Activated CD4-positive, alpha-beta memory T cell treated with anti-CD3 and anti-CD28 coated beads for 36 hours (primary cell): ENCODE measurements at regions not wholly inside any gene's neighbourhood (a gene's known extent, or its start where the extent isn't known, plus 50 kb on each side); places are given as distances from the start of the nearest gene placed in this dataset.

Experiments used
- CTCF ChIA-PET: fragments of 350-600 bp; sonication (Branson Sonifier 250); formaldehyde crosslinking; loops from one replicate; lab custom pipeline; 2021; ENCODE audit warnings: antibody characterized with exemption, inconsistent platforms; lab: Charles Lee
- POLR2A ChIA-PET: fragments of 350-600 bp; sonication (Branson Sonifier 250); formaldehyde crosslinking; loops from one replicate; lab custom pipeline; 2021; ENCODE audit warnings: antibody characterized with exemption; lab: Charles Lee
- DNase-seq: peaks from one replicate; pipeline ENCODE4 v3.0.0-alpha.2; 2020
- H3K27ac Mint-ChIP-seq: one replicate; pipeline ENCODE4 v1.8.0; 2021; ENCODE audit warnings: mixed read lengths
- H3K27me3 Mint-ChIP-seq: one replicate; pipeline ENCODE4 v1.8.0; 2021; ENCODE audit warnings: mixed read lengths
- H3K36me3 Mint-ChIP-seq: one replicate; pipeline ENCODE4 v1.8.0; 2021; ENCODE audit warnings: mixed read lengths
- H3K4me1 Mint-ChIP-seq: one replicate; pipeline ENCODE4 v1.8.0; 2021; ENCODE audit warnings: low read depth, mixed read lengths
- H3K4me3 Mint-ChIP-seq: one replicate; pipeline ENCODE4 v1.8.0; 2021; ENCODE audit warnings: mild to moderate bottlenecking, mixed read lengths
- H3K9me3 Mint-ChIP-seq: one replicate; pipeline ENCODE4 v1.8.0; 2021; ENCODE audit warnings: mixed read lengths
- intact Hi-C: fragments of 100-400 bp; cut with micrococcal nuclease; formaldehyde crosslinking; loops from one replicate; pipeline ENCODE4 v1.15.1; 2023

DNA sequence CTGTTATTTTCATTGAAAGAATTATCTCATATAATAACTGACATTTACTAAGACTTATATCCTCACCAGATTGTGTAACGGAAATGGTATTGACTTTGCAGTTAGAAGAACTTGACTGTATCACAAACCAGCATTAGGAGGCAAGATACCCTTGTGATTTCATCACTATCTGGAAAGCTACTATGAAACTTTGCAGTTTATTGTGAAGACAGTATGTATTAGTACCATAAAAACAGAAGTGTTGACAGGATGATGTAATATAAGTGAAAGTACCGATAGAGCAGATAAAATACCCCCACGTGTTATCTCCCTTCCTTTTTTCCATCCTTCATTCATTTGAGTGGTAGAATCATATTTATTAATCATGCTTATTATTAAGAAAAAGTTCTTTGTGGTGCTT, 365.7 kb upstream of the KLHL1 start:
- no peaks in the 10 kb centered on the region for H3K36me3 Mint-ChIP-seq
- H3K4me3 Mint-ChIP-seq = no peak overlapping the region
- intact Hi-C loops = no loop called here
- peaks cover 8% of the 10 kb centered on the region for H3K9me3 Mint-ChIP-seq
- no peaks in the 10 kb centered on the region for H3K4me1 Mint-ChIP-seq
- ChIA-PET POLR2A (no interaction called here), CTCF (no interaction called here)
- no peak for DNase-seq
- H3K27ac Mint-ChIP-seq = no peak overlapping the region
- H3K27me3 Mint-ChIP-seq = no peaks in the 10 kb centered on the region

GRCh38 chr13:70469077-70469476, 360.8 kb upstream of the KLHL1 start:
- DNase-seq = no peak
- intact Hi-C loops = no loop called here
- ChIA-PET POLR2A (no interaction called here), CTCF (no interaction called here)
- H3K27ac Mint-ChIP-seq = no peak overlapping the region
- no peaks in the 10 kb centered on the region for H3K27me3 Mint-ChIP-seq
- H3K9me3 Mint-ChIP-seq = peaks cover 8% of the 10 kb centered on the region
- no peaks in the 10 kb centered on the region for H3K4me1 Mint-ChIP-seq
- H3K36me3 Mint-ChIP-seq = no peaks in the 10 kb centered on the region
- H3K4me3 Mint-ChIP-seq = no peak overlapping the region

- CTCF ChIA-PET = no interaction called here
- POLR2A ChIA-PET = no interaction called here
- H3K27ac Mint-ChIP-seq = no peak overlapping the region
- H3K36me3 Mint-ChIP-seq = no peaks in the 10 kb centered on the region
- DNase-seq = no peak
- H3K4me1 Mint-ChIP-seq = no peaks in the 10 kb centered on the region
- H3K9me3 Mint-ChIP-seq = peaks cover 22% of the 10 kb centered on the region
- no peak overlapping the region for H3K4me3 Mint-ChIP-seq
- H3K27me3 Mint-ChIP-seq = no peaks in the 10 kb centered on the region
- intact Hi-C loops = no loop called here
These were observed 349.2 kb upstream of the KLHL1 start for GRCh38 chr13:70457474-70457873.

DNA sequence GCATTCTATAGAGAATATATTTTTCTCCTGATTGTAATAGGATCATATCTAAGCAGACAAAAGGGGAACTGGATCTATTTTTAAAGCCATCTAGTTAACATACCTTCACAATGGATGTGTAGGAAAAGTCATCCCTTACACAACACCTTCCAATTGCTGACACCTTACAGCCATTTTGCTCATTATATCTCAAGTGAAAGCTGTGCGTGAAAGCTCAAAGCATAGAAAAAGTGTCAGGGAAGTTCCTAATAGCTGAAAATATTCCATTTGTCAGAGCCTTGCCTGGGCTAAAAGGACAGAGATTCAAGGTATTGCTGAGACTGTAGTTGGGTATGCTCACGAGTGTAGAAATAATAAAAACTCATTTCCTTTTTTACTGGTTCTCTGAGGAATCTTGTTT, 340.6 kb upstream of the KLHL1 start:
- no peak for DNase-seq
- peaks cover 5% of the 10 kb centered on the region for H3K9me3 Mint-ChIP-seq
- no peaks in the 10 kb centered on the region for H3K27me3 Mint-ChIP-seq
- CTCF ChIA-PET = no interaction called here
- POLR2A ChIA-PET = no interaction called here
- no peak overlapping the region for H3K27ac Mint-ChIP-seq
- intact Hi-C loops = no loop called here
- H3K36me3 Mint-ChIP-seq = no peaks in the 10 kb centered on the region
- no peak overlapping the region for H3K4me3 Mint-ChIP-seq
- no peaks in the 10 kb centered on the region for H3K4me1 Mint-ChIP-seq

DNA sequence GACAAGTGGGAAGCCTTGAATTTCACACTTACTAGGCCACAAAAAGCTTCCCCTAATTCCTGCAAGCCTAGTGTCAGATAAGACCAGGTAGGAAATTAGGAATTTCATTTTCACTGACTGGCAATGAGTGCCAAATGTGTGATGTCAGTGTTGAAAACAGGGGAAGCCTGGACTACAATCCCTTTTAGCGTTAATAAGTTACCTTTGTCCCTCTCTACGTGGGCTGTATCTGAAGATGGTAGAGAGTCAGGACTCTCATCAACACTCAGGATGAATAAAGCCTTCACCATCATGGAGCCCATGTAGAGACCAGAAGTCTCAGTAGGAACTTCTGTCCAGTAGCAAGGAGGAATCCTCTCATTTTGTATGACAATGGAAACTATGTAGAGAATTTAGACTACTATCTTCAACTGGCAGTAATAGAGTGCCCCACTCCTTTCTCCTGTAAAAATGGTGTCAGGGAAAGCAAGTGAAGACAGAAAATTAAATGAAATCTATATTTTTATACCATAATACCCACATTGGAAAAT, 324.1 kb upstream of the KLHL1 start:
- no peaks in the 10 kb centered on the region for H3K27me3 Mint-ChIP-seq
- DNase-seq = no peak
- no peak overlapping the region for H3K27ac Mint-ChIP-seq
- intact Hi-C loops = no loop called here
- no peaks in the 10 kb centered on the region for H3K9me3 Mint-ChIP-seq
- H3K4me3 Mint-ChIP-seq = no peak overlapping the region
- ChIA-PET POLR2A (no interaction called here), CTCF (no interaction called here)
- H3K4me1 Mint-ChIP-seq = no peaks in the 10 kb centered on the region
- H3K36me3 Mint-ChIP-seq = no peaks in the 10 kb centered on the region

DNA sequence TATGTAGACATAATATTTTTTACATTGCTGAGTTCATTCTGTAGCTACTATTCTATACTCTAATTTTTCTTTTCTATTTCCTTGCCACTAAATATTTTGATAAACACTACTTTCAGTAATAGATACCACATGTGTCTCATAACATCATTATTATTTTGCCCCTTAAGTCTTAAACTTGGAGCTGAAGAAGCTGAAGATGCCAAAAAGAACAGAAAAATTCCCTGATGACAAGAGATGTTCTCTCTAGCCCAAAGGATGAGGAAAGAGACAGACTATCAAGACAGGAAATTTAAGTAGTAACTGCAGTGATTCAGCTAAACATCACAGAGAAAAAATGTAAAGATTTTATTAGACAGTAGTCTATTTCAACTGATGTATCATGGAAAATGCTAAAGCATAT, 322.0 kb upstream of the KLHL1 start:
- intact Hi-C loops = no loop called here
- CTCF ChIA-PET = no interaction called here
- no peak overlapping the region for H3K27ac Mint-ChIP-seq
- H3K36me3 Mint-ChIP-seq = no peaks in the 10 kb centered on the region
- H3K27me3 Mint-ChIP-seq = no peaks in the 10 kb centered on the region
- POLR2A ChIA-PET = no interaction called here
- no peak overlapping the region for H3K4me3 Mint-ChIP-seq
- H3K9me3 Mint-ChIP-seq = no peaks in the 10 kb centered on the region
- no peak for DNase-seq
- H3K4me1 Mint-ChIP-seq = no peaks in the 10 kb centered on the region

DNA sequence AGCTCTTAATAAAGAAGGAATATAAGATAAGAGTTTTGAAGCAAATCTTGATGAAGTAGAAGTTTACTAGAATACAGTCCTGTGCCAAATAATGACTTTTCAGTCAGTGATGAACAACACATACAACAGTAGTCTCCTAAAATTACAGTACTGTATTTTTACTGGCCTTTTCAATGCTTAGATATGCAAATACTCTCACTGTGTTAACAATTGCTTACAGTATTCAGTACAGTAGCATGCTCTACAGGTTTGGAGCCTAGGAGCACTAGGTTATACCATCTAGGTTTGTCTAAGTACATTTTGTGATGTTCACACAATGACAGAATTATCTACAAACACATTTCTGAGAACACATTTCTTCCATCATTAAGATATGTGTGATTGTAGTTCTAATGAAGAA, 316.7 kb upstream of the KLHL1 start:
- Mint-ChIP-seq H3K27ac (no peak overlapping the region), H3K4me1 (no peaks in the 10 kb centered on the region), H3K9me3 (no peaks in the 10 kb centered on the region), H3K27me3 (no peaks in the 10 kb centered on the region), H3K4me3 (no peak overlapping the region), H3K36me3 (no peaks in the 10 kb centered on the region)
- intact Hi-C loops = no loop called here
- no peak for DNase-seq
- POLR2A ChIA-PET = no interaction called here
- CTCF ChIA-PET = no interaction called here

DNA sequence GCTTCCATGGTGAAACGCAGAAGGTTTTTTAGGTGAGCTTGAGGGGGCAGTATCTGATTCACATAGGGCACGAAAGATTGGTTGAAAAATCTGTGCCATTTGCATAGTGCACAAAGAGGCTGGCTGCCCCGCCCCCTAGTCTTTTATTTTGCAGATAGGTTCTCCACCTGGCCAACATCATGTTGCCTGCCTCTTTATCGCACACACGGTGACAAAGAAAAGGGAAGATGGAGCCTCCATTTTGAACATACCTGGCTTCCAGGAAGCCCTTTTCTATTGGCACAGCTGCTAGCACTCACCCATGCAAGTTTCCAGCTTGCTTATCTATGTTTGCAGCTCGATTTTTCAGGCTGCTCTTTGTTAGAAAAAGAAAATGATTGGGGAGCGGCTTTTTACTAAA, 316.2 kb upstream of the KLHL1 start:
- ChIA-PET CTCF (no interaction called here), POLR2A (no interaction called here)
- Mint-ChIP-seq H3K36me3 (no peaks in the 10 kb centered on the region), H3K9me3 (no peaks in the 10 kb centered on the region), H3K4me3 (no peak overlapping the region), H3K4me1 (no peaks in the 10 kb centered on the region), H3K27me3 (no peaks in the 10 kb centered on the region), H3K27ac (no peak overlapping the region)
- no peak for DNase-seq
- intact Hi-C loops = no loop called here

DNA sequence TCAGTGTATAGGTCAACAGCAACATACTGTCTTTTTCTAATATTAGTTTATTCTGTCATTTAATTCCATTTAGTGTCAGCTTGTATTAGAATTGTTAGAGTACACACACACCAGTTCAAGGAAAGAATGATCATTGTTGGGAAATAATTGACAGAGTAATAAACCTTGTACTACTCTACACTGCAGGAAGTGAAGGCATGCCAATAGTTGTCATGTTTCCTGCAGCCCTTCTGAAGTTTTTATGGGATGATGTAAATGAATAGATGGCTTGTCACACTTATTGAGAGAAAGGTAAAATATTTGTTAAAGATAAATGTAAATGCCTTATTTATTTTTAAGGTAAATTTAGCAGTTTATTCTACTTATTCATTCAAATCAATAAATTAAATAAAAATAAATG, 306.9 kb upstream of the KLHL1 start:
- no peaks in the 10 kb centered on the region for H3K36me3 Mint-ChIP-seq
- POLR2A ChIA-PET = no interaction called here
- CTCF ChIA-PET = no interaction called here
- no peaks in the 10 kb centered on the region for H3K27me3 Mint-ChIP-seq
- no peaks in the 10 kb centered on the region for H3K4me1 Mint-ChIP-seq
- H3K4me3 Mint-ChIP-seq = no peak overlapping the region
- H3K27ac Mint-ChIP-seq = no peak overlapping the region
- intact Hi-C loops = no loop called here
- no peak for DNase-seq
- H3K9me3 Mint-ChIP-seq = peaks cover 6% of the 10 kb centered on the region

DNA sequence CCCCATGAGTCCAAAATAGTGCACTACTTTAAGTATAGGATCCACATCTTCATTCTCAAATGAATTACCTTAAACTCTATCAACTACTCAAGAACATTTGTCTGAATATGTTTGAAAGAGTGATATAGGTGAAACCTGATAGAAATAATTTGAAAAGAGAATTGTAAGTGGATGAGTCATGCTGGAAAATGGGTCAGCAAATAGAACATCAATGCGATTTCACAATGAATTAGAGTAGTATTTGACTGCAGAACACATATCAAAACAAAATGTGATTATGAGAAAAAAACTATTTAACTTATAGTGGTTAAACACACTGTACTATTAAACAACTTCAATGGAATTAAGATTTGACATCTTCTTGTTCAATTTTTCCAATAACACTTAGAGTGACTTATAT, 300.6 kb upstream of the KLHL1 start:
- H3K9me3 Mint-ChIP-seq = peaks cover 12% of the 10 kb centered on the region

DNA sequence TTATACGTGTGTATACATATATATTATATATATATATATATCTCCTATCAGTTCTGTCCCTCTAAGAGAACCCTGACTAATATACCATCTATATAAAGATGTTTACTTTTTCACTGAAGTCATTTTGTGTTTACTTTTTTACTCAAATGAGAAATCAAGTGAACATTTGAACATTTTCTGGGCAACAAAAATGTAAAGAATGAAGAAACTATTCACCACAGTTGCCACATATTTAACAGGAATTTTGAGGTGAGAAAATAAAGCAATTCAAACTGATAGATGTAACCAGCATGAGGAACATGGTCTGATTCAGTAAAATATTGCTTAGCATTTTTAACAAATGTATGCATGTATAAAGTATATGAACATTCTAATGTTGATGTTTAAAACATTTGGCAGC, 299.2 kb upstream of the KLHL1 start:
- POLR2A ChIA-PET = no interaction called here
- no peaks in the 10 kb centered on the region for H3K4me1 Mint-ChIP-seq
- no peaks in the 10 kb centered on the region for H3K36me3 Mint-ChIP-seq
- no peak overlapping the region for H3K27ac Mint-ChIP-seq
- no peak overlapping the region for H3K4me3 Mint-ChIP-seq
- peaks cover 9% of the 10 kb centered on the region for H3K9me3 Mint-ChIP-seq
- H3K27me3 Mint-ChIP-seq = no peaks in the 10 kb centered on the region
- DNase-seq = no peak
- CTCF ChIA-PET = no interaction called here
- intact Hi-C loops = no loop called here

More for the DNA sequence above, 300.6 kb upstream of the KLHL1 start:
- POLR2A ChIA-PET = no interaction called here
- Mint-ChIP-seq H3K27ac (no peak overlapping the region), H3K27me3 (no peaks in the 10 kb centered on the region), H3K36me3 (no peaks in the 10 kb centered on the region), H3K4me1 (no peaks in the 10 kb centered on the region), H3K4me3 (no peak overlapping the region)
- CTCF ChIA-PET = no interaction called here
- intact Hi-C loops = no loop called here
- DNase-seq = no peak

DNA sequence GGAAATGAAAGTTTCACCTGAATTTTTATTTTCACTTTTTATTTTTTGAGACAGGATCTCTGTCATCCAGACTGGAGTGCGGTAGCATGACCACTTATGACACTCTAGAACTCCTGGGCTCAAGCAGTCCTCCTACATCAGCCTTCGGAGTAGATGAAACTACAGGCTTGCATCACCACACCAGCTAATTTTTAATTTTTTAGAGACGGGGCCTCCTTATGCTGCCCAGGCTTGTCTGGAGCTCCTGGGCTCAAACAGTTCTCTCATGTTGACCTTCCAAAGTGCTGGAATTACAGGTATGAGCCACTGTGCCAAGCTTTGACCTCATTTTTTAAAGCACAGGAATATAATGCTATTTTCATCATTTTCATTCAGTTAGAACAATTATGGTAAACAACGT, 297.0 kb upstream of the KLHL1 start:
- no peak for DNase-seq
- CTCF ChIA-PET = no interaction called here
- Mint-ChIP-seq H3K9me3 (peaks cover 9% of the 10 kb centered on the region), H3K36me3 (no peaks in the 10 kb centered on the region), H3K4me3 (no peak overlapping the region), H3K27me3 (no peaks in the 10 kb centered on the region), H3K27ac (no peak overlapping the region), H3K4me1 (no peaks in the 10 kb centered on the region)
- intact Hi-C loops = no loop called here
- POLR2A ChIA-PET = no interaction called here

DNA sequence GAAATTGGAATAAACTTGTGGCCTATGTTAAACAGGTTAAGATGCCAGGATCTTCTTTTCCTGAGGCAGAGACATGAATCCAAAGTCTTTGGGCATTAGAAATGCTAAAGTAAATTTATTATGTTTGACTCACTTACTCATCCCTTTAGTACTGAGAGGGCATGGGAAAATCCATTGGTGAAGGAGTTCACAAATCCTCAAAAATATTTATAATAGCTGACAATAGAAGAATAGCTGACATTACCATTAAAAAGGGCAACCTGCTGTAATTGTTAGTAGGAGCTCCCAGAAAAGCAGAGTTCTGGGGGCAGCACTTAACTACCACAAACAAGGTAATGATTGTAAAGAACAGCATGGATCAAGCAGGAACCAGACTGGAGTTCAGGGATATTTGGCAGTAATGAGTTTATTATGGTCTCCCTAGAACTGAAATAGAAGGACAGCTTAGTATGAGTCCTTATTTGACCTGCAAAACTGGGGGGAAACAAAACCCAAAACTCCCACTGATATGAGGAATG, 285.8 kb upstream of the KLHL1 start:
- Mint-ChIP-seq H3K27ac (no peak overlapping the region), H3K36me3 (no peaks in the 10 kb centered on the region), H3K27me3 (no peaks in the 10 kb centered on the region), H3K9me3 (peaks cover 7% of the 10 kb centered on the region), H3K4me1 (no peaks in the 10 kb centered on the region), H3K4me3 (no peak overlapping the region)
- ChIA-PET POLR2A (no interaction called here), CTCF (no interaction called here)
- intact Hi-C loops = no loop called here
- no peak for DNase-seq
